ENCODE measurements at regions not wholly inside any gene's neighbourhood (a gene's known extent, or its start where the extent isn't known, plus 50 kb on each side); places are given as distances from the start of the nearest gene placed in this dataset.
"Not testable (repeated sequence)": the region's sequence is repeated elsewhere in the genome, so short reads cannot be mapped to it uniquely, and the experiment has no call there.

DNA sequence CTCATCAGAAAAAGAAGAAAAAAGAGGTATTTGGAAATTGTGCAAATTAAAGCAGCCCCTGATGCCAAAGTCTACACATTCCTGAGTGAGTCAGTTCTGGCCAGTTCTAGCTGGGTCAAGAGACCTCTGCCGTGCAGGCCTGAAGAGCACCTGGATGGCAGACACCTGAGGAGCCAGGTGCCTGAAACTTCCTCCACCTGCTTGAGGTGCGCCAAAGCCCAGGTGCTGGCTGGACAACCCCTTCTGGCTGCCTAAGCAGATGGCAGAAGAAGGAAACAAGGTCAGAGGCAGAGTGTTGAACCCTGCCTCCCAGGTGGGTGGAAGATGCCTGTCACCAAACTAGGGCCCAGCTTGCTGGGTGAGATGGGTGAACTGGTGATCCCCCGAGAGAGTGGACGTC lies 215.8 kb downstream of the GOLGA6L6 start:
- not testable (repeated sequence) for TF ChIP-seq RXRA (IDR thresholded peaks at IDR 0.05; ENCODE audit: borderline replicate concordance, low read depth); POLR2AphosphoS5 (IDR thresholded peaks at IDR 0.05; ENCODE audit: low read depth, low read length); GABPA (IDR thresholded peaks at IDR 0.05; ENCODE audit: low read depth); SMC3 (IDR thresholded peaks at IDR 0.05; ENCODE audit: low read depth, low read length); GATA2 (CRISPR knock-in tag; IDR thresholded peaks at IDR 0.05); CHD2 (IDR thresholded peaks at IDR 0.05; ENCODE audit: low read length, partially characterized antibody); EZH2phosphoT487 (IDR thresholded peaks at IDR 0.05; ENCODE audit: borderline replicate concordance, low read depth); SIN3A (IDR thresholded peaks at IDR 0.05; ENCODE audit: borderline replicate concordance, low read depth, low read length); JUND (IDR thresholded peaks at IDR 0.05)
- TF ChIP-seq, protein P1, sequence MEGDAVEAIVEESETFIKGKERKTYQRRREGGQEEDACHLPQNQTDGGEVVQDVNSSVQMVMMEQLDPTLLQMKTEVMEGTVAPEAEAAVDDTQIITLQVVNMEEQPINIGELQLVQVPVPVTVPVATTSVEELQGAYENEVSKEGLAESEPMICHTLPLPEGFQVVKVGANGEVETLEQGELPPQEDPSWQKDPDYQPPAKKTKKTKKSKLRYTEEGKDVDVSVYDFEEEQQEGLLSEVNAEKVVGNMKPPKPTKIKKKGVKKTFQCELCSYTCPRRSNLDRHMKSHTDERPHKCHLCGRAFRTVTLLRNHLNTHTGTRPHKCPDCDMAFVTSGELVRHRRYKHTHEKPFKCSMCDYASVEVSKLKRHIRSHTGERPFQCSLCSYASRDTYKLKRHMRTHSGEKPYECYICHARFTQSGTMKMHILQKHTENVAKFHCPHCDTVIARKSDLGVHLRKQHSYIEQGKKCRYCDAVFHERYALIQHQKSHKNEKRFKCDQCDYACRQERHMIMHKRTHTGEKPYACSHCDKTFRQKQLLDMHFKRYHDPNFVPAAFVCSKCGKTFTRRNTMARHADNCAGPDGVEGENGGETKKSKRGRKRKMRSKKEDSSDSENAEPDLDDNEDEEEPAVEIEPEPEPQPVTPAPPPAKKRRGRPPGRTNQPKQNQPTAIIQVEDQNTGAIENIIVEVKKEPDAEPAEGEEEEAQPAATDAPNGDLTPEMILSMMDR (IDR thresholded peaks at IDR 0.05), result not testable (repeated sequence)
- TF ChIP-seq, protein P2, sequence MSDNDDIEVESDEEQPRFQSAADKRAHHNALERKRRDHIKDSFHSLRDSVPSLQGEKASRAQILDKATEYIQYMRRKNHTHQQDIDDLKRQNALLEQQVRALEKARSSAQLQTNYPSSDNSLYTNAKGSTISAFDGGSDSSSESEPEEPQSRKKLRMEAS (IDR thresholded peaks at IDR 0.05; ENCODE audit: low read depth), result not testable (repeated sequence)
- TF ChIP-seq, protein P3, sequence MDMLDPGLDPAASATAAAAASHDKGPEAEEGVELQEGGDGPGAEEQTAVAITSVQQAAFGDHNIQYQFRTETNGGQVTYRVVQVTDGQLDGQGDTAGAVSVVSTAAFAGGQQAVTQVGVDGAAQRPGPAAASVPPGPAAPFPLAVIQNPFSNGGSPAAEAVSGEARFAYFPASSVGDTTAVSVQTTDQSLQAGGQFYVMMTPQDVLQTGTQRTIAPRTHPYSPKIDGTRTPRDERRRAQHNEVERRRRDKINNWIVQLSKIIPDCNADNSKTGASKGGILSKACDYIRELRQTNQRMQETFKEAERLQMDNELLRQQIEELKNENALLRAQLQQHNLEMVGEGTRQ (IDR thresholded peaks at IDR 0.05; ENCODE audit: borderline replicate concordance, low read depth, low read length), result not testable (repeated sequence)
- TF ChIP-seq, protein P4, sequence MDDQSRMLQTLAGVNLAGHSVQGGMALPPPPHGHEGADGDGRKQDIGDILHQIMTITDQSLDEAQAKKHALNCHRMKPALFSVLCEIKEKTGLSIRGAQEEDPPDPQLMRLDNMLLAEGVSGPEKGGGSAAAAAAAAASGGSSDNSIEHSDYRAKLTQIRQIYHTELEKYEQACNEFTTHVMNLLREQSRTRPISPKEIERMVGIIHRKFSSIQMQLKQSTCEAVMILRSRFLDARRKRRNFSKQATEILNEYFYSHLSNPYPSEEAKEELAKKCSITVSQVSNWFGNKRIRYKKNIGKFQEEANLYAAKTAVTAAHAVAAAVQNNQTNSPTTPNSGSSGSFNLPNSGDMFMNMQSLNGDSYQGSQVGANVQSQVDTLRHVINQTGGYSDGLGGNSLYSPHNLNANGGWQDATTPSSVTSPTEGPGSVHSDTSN (IDR thresholded peaks at IDR 0.05), result not testable (repeated sequence)
